HepG2 (cell line): ENCODE measurements at regions not wholly inside any gene's neighbourhood (a gene's known extent, or its start where the extent isn't known, plus 50 kb on each side); places are given as distances from the start of the nearest gene placed in this dataset.

Experiments used
- BCL6 ChIP-seq: IDR thresholded peaks from 2 replicates; pipeline ENCODE4 v1.6.1; 2016; ENCODE audit warnings: missing genetic modification reagents, missing compliant biosample characterization
- BORCS8-MEF2B ChIP-seq: sonication (generic); formaldehyde crosslinking; IDR thresholded peaks from 2 replicates; pipeline ENCODE4 v1.8.0; 2022; ENCODE audit warnings: mild to moderate bottlenecking, missing genetic modification reagents
- GATAD1 ChIP-seq: IDR thresholded peaks from 2 replicates; pipeline ENCODE4 v1.6.1; 2016; ENCODE audit warnings: missing genetic modification reagents, missing compliant biosample characterization
- HIVEP1 ChIP-seq: sonication (generic); formaldehyde crosslinking; IDR thresholded peaks from 2 replicates; pipeline ENCODE4 v1.4.0; 2020; ENCODE audit warnings: mild to moderate bottlenecking, missing genetic modification reagents
- HMG20A ChIP-seq: IDR thresholded peaks from 2 replicates; pipeline ENCODE4 v1.6.1; 2016; ENCODE audit warnings: borderline replicate concordance
- HNF1A ChIP-seq, 2 experiments: sonication (generic) in 1 of 2; formaldehyde crosslinking in 1 of 2; IDR thresholded peaks; 2 replicates each; pipeline versions ENCODE4 v1.4.0 to v1.6.1; 2016 to 2020; ENCODE audit warnings: borderline replicate concordance in 1 of 2, low read depth in 1 of 2, mild to moderate bottlenecking in 1 of 2, missing genetic modification reagents in 1 of 2
- HOXA7 ChIP-seq: sonication (generic); formaldehyde crosslinking; IDR thresholded peaks from 2 replicates; pipeline ENCODE4 v1.8.1; 2022; ENCODE audit warnings: mild to moderate bottlenecking, missing genetic modification reagents, moderate library complexity
- NCOA2 ChIP-seq: sonication (generic); formaldehyde crosslinking; IDR thresholded peaks from 2 replicates; pipeline ENCODE4 v1.8.0; 2022; ENCODE audit warnings: inconsistent platforms
- PRDM10 ChIP-seq: sonication (generic); formaldehyde crosslinking; IDR thresholded peaks from 2 replicates; pipeline ENCODE4 v1.4.0; 2020; ENCODE audit warnings: low read depth, missing genetic modification reagents
- SIX4 ChIP-seq: sonication (generic); formaldehyde crosslinking; IDR thresholded peaks from 2 replicates; pipeline ENCODE4 v1.4.0; 2020; ENCODE audit warnings: missing genetic modification reagents
- SOX13 ChIP-seq, 3 experiments: fragments of 450-650 bp in 1 of 3; sonication (generic) in 1 of 3; formaldehyde crosslinking in 1 of 3; IDR thresholded peaks in 2 of 3; conservative IDR thresholded peaks in 1 of 3; 2 replicates each; pipeline versions ENCODE4 v1.5.0 to v1.6.1; 2016 to 2020; ENCODE audit warnings: antibody characterized with exemption in 1 of 3, mild to moderate bottlenecking in 1 of 3, missing compliant biosample characterization in 1 of 3, missing genetic modification reagents in 1 of 3, moderate library complexity in 1 of 3
- SP5 ChIP-seq: IDR thresholded peaks from 2 replicates; pipeline ENCODE4 v1.6.1; 2016; ENCODE audit warnings: low read depth, borderline replicate concordance
- ZNF205 ChIP-seq: IDR thresholded peaks from 2 replicates; pipeline ENCODE4 v1.6.1; 2018; ENCODE audit warnings: missing biosample characterization, missing genetic modification reagents
- ZNF274 ChIP-seq: sonication (generic); formaldehyde crosslinking; IDR thresholded peaks from 2 replicates; pipeline ENCODE4 v1.5.1; 2020; ENCODE audit warnings: mild to moderate bottlenecking, missing genetic modification reagents
- TF ChIP-seq, protein P1 (sequence below): sonication (generic); formaldehyde crosslinking; IDR thresholded peaks from 2 replicates; pipeline ENCODE4 v1.4.0; 2020; ENCODE audit warnings: missing genetic modification reagents
- TF ChIP-seq, protein P2 (sequence below): sonication (generic); formaldehyde crosslinking; IDR thresholded peaks from 2 replicates; pipeline ENCODE4 v1.9.0; 2021; ENCODE audit warnings: missing genetic modification reagents, borderline replicate concordance

DNA sequence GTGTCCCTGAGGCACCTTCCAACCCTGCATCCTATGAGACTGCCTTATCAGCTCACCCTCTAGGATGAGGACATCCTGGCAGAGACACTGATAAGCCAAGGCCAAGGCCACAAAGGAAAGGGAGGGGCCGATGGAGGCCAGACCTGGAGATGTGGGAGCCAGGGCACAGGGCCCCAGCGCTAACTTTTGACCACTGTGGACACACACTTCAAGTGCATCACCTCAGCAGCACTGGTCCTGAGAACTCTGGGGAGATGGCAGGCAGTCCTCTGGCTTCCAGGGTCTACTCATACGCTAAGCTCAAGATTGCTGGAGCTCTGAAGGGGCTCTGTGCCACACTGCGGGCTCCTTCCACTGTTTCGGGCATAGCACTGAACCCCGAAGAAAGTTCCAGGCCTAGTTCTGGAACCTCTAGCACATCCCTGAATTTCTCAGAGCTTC lies 100.2 kb upstream of the ID2 start (continued):
- TF ChIP-seq HNF1A (IDR thresholded peaks at IDR 0.05; ENCODE audit: low read depth) (no peak), HNF1A (CRISPR knock-in tag; IDR thresholded peaks at IDR 0.05; ENCODE audit: borderline replicate concordance) (peak; percentile 24; the same call in 1 of the 2 replicates), ZNF274 (0 out of 2 replicates have a peak, but pooled peaks have one; percentile 23), PRDM10 (CRISPR knock-in tag) (0 out of 2 replicates have a peak, but pooled peaks have one; percentile 8), NCOA2 (peak; percentile 41; the same call in 1 of the 2 replicates), SP5 (CRISPR knock-in tag) (peak; percentile 65), HMG20A (CRISPR knock-in tag) (peak; percentile 38; the same call in 1 of the 2 replicates), BORCS8-MEF2B (CRISPR knock-in tag) (0 out of 2 replicates have a peak, but pooled peaks have one; percentile 57), SOX13 (IDR thresholded peaks at IDR 0.05) (no peak), SOX13 (CRISPR knock-in tag; conservative IDR thresholded peaks at IDR 0.05 in 1 of 2, IDR thresholded peaks at IDR 0.05 in 1 of 2) (peak in 1 of 2 experiments; percentile 38; a peak in 1 of 4 replicates), GATAD1 (CRISPR knock-in tag) (0 out of 2 replicates have a peak, but pooled peaks have one; percentile 11), HIVEP1 (CRISPR knock-in tag) (no peak), HOXA7 (no peak), SIX4 (CRISPR knock-in tag) (0 out of 2 replicates have a peak, but pooled peaks have one; percentile 26), BCL6 (CRISPR knock-in tag) (peak; percentile 93), ZNF205 (CRISPR knock-in tag) (0 out of 2 replicates have a peak, but pooled peaks have one; percentile 22)
- TF ChIP-seq, protein P1, sequence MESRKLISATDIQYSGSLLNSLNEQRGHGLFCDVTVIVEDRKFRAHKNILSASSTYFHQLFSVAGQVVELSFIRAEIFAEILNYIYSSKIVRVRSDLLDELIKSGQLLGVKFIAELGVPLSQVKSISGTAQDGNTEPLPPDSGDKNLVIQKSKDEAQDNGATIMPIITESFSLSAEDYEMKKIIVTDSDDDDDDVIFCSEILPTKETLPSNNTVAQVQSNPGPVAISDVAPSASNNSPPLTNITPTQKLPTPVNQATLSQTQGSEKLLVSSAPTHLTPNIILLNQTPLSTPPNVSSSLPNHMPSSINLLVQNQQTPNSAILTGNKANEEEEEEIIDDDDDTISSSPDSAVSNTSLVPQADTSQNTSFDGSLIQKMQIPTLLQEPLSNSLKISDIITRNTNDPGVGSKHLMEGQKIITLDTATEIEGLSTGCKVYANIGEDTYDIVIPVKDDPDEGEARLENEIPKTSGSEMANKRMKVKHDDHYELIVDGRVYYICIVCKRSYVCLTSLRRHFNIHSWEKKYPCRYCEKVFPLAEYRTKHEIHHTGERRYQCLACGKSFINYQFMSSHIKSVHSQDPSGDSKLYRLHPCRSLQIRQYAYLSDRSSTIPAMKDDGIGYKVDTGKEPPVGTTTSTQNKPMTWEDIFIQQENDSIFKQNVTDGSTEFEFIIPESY, result peak; percentile 27; the same call in 1 of the 2 replicates
- TF ChIP-seq, protein P2, sequence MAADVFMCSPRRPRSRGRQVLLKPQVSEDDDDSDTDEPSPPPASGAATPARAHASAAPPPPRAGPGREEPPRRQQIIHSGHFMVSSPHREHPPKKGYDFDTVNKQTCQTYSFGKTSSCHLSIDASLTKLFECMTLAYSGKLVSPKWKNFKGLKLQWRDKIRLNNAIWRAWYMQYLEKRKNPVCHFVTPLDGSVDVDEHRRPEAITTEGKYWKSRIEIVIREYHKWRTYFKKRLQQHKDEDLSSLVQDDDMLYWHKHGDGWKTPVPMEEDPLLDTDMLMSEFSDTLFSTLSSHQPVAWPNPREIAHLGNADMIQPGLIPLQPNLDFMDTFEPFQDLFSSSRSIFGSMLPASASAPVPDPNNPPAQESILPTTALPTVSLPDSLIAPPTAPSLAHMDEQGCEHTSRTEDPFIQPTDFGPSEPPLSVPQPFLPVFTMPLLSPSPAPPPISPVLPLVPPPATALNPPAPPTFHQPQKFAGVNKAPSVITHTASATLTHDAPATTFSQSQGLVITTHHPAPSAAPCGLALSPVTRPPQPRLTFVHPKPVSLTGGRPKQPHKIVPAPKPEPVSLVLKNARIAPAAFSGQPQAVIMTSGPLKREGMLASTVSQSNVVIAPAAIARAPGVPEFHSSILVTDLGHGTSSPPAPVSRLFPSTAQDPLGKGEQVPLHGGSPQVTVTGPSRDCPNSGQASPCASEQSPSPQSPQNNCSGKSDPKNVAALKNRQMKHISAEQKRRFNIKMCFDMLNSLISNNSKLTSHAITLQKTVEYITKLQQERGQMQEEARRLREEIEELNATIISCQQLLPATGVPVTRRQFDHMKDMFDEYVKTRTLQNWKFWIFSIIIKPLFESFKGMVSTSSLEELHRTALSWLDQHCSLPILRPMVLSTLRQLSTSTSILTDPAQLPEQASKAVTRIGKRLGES (CRISPR knock-in tag), result no peak
